Liver (tissue), 8 donors: ENCODE measurements at regions not wholly inside any gene's neighbourhood (a gene's known extent, or its start where the extent isn't known, plus 50 kb on each side); places are given as distances from the start of the nearest gene placed in this dataset.
A peak's percentile ranks its signal among the peaks of the same experiment; 100 is the strongest.

Source experiments
- DNase-seq: peaks from one replicate; pipeline ENCODE4 v3.0.0-alpha.2; 2017; ENCODE audit warnings: low spot score
- H3K27ac ChIP-seq, 2 donors: one replicate each; pipeline ENCODE4 v1.7.0; 2013; ENCODE audit warnings: inconsistent platforms in 2 of 2, low read length in 2 of 2, control low read depth in 1 of 2, low read depth in 1 of 2, mild to moderate bottlenecking in 1 of 2
- H3K27me3 ChIP-seq, 4 donors: one replicate each; pipeline versions ENCODE4 v1.6.1 to v1.7.0; 2013; ENCODE audit warnings: low read length in 3 of 4, inconsistent platforms in 1 of 4, mild to moderate bottlenecking in 1 of 4, moderate library complexity in 1 of 4; ENCODE audit not compliant: control insufficient read depth in 4 of 4, insufficient read depth in 4 of 4
- H3K36me3 ChIP-seq, 4 donors: one replicate each; pipeline versions ENCODE4 v1.6.1 to v1.7.0; 2013; ENCODE audit warnings: low read length in 3 of 4, mild to moderate bottlenecking in 3 of 4, low read depth in 1 of 4, moderate library complexity in 1 of 4; ENCODE audit not compliant: control insufficient read depth in 4 of 4, insufficient read depth in 3 of 4
- H3K4me1 ChIP-seq, 4 donors: one replicate each; pipeline versions ENCODE4 v1.6.1 to v1.7.0; 2013; ENCODE audit warnings: low read length in 3 of 4, mild to moderate bottlenecking in 3 of 4, moderate library complexity in 1 of 4; ENCODE audit not compliant: control insufficient read depth in 4 of 4, insufficient read depth in 4 of 4
- H3K4me3 ChIP-seq, 3 donors: one replicate each; pipeline versions ENCODE4 v1.6.1 to v1.7.0; 2013; ENCODE audit warnings: low read length in 3 of 3, control low read depth in 1 of 3, low read depth in 1 of 3, mild to moderate bottlenecking in 1 of 3
- H3K9ac ChIP-seq, 2 donors: one replicate each; pipeline ENCODE4 v1.7.0; 2013; ENCODE audit warnings: low read length in 2 of 2, mild to moderate bottlenecking in 2 of 2, moderate library complexity in 2 of 2, control low read depth in 1 of 2, low read depth in 1 of 2
- H3K9me3 ChIP-seq, 4 donors: one replicate each; pipeline versions ENCODE4 v1.6.1 to v1.7.0; 2013; ENCODE audit warnings: low read length in 3 of 4; ENCODE audit not compliant: control insufficient read depth in 4 of 4
- FOXA1 ChIP-seq: IDR thresholded peaks from 2 replicates; pipeline ENCODE4 v1.6.1; 2016; ENCODE audit warnings: antibody characterized with exemption
- FOXA2 ChIP-seq: IDR thresholded peaks from 2 replicates; pipeline ENCODE4 v1.6.1; 2016; ENCODE audit warnings: antibody characterized with exemption
- GABPA ChIP-seq, 2 donors: IDR thresholded peaks in 1 of 2; conservative IDR thresholded peaks in 1 of 2; 2 replicates each; pipeline ENCODE4 v1.6.1; 2016; ENCODE audit warnings: antibody characterized with exemption in 2 of 2, mild to moderate bottlenecking in 1 of 2, moderate library complexity in 1 of 2
- HNF4A ChIP-seq, 2 donors: conservative IDR thresholded peaks; 2 replicates each; pipeline ENCODE4 v1.6.1; 2016; ENCODE audit warnings: antibody characterized with exemption in 2 of 2, mild to moderate bottlenecking in 2 of 2
- JUND ChIP-seq, 2 donors: IDR thresholded peaks; 2 replicates each; pipeline ENCODE4 v1.6.1; 2016; ENCODE audit warnings: antibody characterized with exemption in 2 of 2
- NR2F2 ChIP-seq: IDR thresholded peaks from 2 replicates; pipeline ENCODE4 v1.6.1; 2016; ENCODE audit warnings: antibody characterized with exemption
- RAD21 ChIP-seq, 2 donors: IDR thresholded peaks; 2 replicates each; pipeline ENCODE4 v1.6.1; 2016; ENCODE audit warnings: antibody characterized with exemption in 2 of 2, mild to moderate bottlenecking in 2 of 2
- SP1 ChIP-seq: IDR thresholded peaks from 2 replicates; pipeline ENCODE4 v1.6.1; 2018; ENCODE audit warnings: antibody characterized with exemption, mild to moderate bottlenecking
- WGBS: extraction: QIAGEN DNeasy Blood & Tissue Kit; methylation state at CpG from one replicate; pipeline ENCODE4 v1.1.7; 2013; 5-methylcytosine and 5-hydroxymethylcytosine counted together
- TF ChIP-seq, protein P1 (sequence below): fragments of 150-350 bp; IDR thresholded peaks from 2 replicates; pipeline ENCODE4 v1.5.1; 2017; ENCODE audit warnings: improper control_type of control experiment, low read depth, low read length; ENCODE audit not compliant: missing input control
- TF ChIP-seq, protein P2 (sequence below): IDR thresholded peaks from 2 replicates; pipeline ENCODE4 v1.6.1; 2016; ENCODE audit warnings: antibody characterized with exemption, mild to moderate bottlenecking
- TF ChIP-seq, protein P3 (sequence below): IDR thresholded peaks from 2 replicates; pipeline ENCODE4 v1.6.1; 2016; ENCODE audit warnings: antibody characterized with exemption
- TF ChIP-seq, protein P4 (sequence below): IDR thresholded peaks from 2 replicates; pipeline ENCODE4 v1.6.1; 2016; ENCODE audit warnings: antibody characterized with exemption
- donor health status: healthy.
- donor health status: healthy.
- donor health status: healthy.
- donor health status: healthy.
- donor health status: healthy.

DNA sequence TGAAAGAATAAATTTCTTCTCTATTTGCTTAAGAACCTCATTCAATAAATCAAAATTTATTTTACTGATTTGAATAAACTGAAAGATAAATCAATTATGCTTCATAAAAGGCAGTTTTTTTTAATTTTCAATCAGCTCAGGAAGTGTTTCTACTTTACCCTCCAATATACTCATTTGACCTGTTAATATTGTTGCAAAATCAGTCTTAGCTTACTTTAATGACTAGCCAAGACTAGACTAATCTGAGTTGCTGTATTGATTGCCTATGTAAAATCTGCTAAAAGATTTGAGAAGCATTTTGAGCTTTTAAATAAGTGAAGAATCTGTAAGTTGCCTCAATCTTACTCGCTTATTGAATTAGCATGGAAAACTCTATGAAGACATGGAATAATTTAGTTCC, 179.1 kb upstream of the LYPLAL1 start (continued):
- TF ChIP-seq HNF4A (conservative IDR thresholded peaks at IDR 0.05): no peak

DNA sequence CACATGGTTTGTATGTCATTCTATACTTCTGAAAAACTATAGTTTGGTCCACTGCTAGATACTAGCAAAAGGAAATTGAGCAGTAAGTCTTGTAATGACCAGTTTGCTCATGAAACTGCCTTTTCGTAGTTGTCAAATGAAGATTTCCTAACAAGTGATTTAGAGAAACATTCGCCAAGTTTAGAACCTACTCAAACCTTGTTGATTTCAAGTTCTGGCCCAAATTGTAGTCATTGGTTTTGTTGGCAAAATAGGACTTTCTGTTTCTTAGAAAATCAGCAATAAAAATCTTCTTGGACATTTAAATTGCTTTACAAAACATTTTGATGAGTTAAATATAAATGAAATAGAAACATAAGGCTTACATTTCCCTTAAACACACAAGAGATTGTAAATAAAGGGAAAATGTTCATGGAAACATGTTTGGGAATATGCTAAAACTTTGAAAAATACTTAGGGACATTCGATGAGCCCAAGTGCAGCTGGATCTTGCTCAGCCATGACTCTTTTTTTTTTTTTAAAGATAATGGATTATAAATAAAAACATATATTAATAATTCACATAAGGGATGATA, 178.5 kb upstream of the LYPLAL1 start:
- TF ChIP-seq FOXA1 (no peak), FOXA2 (no peak), NR2F2 (no peak), GABPA (IDR thresholded peaks at IDR 0.05 in 1 of 2, conservative IDR thresholded peaks at IDR 0.05 in 1 of 2) (no peak), JUND (IDR thresholded peaks at IDR 0.05) (no peak), SP1 (no peak)
- TF ChIP-seq, protein P1, sequence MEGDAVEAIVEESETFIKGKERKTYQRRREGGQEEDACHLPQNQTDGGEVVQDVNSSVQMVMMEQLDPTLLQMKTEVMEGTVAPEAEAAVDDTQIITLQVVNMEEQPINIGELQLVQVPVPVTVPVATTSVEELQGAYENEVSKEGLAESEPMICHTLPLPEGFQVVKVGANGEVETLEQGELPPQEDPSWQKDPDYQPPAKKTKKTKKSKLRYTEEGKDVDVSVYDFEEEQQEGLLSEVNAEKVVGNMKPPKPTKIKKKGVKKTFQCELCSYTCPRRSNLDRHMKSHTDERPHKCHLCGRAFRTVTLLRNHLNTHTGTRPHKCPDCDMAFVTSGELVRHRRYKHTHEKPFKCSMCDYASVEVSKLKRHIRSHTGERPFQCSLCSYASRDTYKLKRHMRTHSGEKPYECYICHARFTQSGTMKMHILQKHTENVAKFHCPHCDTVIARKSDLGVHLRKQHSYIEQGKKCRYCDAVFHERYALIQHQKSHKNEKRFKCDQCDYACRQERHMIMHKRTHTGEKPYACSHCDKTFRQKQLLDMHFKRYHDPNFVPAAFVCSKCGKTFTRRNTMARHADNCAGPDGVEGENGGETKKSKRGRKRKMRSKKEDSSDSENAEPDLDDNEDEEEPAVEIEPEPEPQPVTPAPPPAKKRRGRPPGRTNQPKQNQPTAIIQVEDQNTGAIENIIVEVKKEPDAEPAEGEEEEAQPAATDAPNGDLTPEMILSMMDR: no peak
- TF ChIP-seq, protein P2, sequence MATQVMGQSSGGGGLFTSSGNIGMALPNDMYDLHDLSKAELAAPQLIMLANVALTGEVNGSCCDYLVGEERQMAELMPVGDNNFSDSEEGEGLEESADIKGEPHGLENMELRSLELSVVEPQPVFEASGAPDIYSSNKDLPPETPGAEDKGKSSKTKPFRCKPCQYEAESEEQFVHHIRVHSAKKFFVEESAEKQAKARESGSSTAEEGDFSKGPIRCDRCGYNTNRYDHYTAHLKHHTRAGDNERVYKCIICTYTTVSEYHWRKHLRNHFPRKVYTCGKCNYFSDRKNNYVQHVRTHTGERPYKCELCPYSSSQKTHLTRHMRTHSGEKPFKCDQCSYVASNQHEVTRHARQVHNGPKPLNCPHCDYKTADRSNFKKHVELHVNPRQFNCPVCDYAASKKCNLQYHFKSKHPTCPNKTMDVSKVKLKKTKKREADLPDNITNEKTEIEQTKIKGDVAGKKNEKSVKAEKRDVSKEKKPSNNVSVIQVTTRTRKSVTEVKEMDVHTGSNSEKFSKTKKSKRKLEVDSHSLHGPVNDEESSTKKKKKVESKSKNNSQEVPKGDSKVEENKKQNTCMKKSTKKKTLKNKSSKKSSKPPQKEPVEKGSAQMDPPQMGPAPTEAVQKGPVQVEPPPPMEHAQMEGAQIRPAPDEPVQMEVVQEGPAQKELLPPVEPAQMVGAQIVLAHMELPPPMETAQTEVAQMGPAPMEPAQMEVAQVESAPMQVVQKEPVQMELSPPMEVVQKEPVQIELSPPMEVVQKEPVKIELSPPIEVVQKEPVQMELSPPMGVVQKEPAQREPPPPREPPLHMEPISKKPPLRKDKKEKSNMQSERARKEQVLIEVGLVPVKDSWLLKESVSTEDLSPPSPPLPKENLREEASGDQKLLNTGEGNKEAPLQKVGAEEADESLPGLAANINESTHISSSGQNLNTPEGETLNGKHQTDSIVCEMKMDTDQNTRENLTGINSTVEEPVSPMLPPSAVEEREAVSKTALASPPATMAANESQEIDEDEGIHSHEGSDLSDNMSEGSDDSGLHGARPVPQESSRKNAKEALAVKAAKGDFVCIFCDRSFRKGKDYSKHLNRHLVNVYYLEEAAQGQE: no peak
- TF ChIP-seq, protein P3, sequence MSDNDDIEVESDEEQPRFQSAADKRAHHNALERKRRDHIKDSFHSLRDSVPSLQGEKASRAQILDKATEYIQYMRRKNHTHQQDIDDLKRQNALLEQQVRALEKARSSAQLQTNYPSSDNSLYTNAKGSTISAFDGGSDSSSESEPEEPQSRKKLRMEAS: no peak

DNA sequence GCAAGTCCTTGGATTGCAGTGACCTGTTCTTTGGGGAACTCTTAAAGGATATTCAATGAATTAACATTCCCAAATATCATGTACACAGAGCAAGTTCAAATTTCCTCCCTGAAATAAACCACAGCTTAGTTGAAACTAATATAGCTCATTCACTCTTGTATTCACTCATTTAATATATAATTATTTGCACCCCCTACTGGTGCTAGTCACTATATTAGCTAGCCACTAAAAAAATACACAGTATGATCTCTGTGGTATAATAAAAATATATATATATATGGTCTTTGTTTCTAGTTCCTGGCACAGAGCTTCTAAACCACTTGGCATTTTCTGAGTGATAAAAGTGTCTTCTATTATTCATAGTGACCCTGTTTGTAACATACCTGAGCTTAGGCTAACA, 177.3 kb upstream of the LYPLAL1 start:
- H3K4me1 ChIP-seq: peaks cover 0 to 6% (median 0%) of the 10 kb centered on the region in 4 donors
- TF ChIP-seq, protein P4, sequence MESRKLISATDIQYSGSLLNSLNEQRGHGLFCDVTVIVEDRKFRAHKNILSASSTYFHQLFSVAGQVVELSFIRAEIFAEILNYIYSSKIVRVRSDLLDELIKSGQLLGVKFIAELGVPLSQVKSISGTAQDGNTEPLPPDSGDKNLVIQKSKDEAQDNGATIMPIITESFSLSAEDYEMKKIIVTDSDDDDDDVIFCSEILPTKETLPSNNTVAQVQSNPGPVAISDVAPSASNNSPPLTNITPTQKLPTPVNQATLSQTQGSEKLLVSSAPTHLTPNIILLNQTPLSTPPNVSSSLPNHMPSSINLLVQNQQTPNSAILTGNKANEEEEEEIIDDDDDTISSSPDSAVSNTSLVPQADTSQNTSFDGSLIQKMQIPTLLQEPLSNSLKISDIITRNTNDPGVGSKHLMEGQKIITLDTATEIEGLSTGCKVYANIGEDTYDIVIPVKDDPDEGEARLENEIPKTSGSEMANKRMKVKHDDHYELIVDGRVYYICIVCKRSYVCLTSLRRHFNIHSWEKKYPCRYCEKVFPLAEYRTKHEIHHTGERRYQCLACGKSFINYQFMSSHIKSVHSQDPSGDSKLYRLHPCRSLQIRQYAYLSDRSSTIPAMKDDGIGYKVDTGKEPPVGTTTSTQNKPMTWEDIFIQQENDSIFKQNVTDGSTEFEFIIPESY: no peak
- peak in 1 of 2 donors; percentile 27 for TF ChIP-seq RAD21 (IDR thresholded peaks at IDR 0.05)

More for the DNA sequence above, 178.5 kb upstream of the LYPLAL1 start:
- peaks cover 0 to 6% (median 0%) of the 10 kb centered on the region in 4 donors for H3K4me1 ChIP-seq
- H3K9ac ChIP-seq: no peak overlapping the region
- DNase-seq: no peak
- H3K4me3 ChIP-seq: no peak overlapping the region
- H3K27ac ChIP-seq: no peak overlapping the region
- H3K9me3 ChIP-seq: no peaks in the 10 kb centered on the region
- no peaks in the 10 kb centered on the region for H3K27me3 ChIP-seq
- 83% methylated on average over 3 of the region's 3 CpGs for WGBS
- no peaks in the 10 kb centered on the region for H3K36me3 ChIP-seq

More for the DNA sequence above, 177.3 kb upstream of the LYPLAL1 start:
- Histone ChIP-seq H3K9ac (no peak overlapping the region), H3K36me3 (no peaks in the 10 kb centered on the region), H3K4me3 (no peak overlapping the region), H3K27me3 (no peaks in the 10 kb centered on the region), H3K9me3 (no peaks in the 10 kb centered on the region), H3K27ac (no peak overlapping the region)
- no peak for DNase-seq
